ENCODE measurements at regions not wholly inside any gene's neighbourhood (a gene's known extent, or its start where the extent isn't known, plus 50 kb on each side); places are given as distances from the start of the nearest gene placed in this dataset.

DNA sequence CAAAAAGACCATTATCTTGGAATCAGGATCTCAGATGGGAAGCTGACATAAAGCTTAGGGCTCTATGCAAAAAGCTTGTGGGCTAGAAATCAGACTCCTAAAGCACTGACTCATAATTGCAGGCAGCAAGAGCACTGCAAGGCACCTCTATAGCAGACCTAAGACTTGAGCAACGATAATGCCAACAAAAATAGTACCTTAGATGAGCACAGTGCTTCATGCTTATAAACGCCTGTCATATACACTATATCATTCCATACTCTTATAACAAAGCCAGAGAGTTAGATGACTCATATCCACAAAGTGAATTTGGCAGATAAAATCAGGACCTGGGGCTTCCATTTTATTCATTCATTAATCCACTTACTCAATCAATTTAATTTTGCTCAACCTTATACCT is 560.8 kb downstream of the MCTP2 start (continued):
- TF ChIP-seq, protein P1, sequence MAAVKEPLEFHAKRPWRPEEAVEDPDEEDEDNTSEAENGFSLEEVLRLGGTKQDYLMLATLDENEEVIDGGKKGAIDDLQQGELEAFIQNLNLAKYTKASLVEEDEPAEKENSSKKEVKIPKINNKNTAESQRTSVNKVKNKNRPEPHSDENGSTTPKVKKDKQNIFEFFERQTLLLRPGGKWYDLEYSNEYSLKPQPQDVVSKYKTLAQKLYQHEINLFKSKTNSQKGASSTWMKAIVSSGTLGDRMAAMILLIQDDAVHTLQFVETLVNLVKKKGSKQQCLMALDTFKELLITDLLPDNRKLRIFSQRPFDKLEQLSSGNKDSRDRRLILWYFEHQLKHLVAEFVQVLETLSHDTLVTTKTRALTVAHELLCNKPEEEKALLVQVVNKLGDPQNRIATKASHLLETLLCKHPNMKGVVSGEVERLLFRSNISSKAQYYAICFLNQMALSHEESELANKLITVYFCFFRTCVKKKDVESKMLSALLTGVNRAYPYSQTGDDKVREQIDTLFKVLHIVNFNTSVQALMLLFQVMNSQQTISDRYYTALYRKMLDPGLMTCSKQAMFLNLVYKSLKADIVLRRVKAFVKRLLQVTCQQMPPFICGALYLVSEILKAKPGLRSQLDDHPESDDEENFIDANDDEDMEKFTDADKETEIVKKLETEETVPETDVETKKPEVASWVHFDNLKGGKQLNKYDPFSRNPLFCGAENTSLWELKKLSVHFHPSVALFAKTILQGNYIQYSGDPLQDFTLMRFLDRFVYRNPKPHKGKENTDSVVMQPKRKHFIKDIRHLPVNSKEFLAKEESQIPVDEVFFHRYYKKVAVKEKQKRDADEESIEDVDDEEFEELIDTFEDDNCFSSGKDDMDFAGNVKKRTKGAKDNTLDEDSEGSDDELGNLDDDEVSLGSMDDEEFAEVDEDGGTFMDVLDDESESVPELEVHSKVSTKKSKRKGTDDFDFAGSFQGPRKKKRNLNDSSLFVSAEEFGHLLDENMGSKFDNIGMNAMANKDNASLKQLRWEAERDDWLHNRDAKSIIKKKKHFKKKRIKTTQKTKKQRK (IDR thresholded peaks at IDR 0.05; ENCODE audit: low read length) = no peak
- TF ChIP-seq, protein P2, sequence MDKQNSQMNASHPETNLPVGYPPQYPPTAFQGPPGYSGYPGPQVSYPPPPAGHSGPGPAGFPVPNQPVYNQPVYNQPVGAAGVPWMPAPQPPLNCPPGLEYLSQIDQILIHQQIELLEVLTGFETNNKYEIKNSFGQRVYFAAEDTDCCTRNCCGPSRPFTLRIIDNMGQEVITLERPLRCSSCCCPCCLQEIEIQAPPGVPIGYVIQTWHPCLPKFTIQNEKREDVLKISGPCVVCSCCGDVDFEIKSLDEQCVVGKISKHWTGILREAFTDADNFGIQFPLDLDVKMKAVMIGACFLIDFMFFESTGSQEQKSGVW (CRISPR knock-in tag; IDR thresholded peaks at IDR 0.05; ENCODE audit: borderline replicate concordance) = no peak
- no peak for TF ChIP-seq DNMT1 (CRISPR knock-in tag; IDR thresholded peaks at IDR 0.05)
- TF ChIP-seq, protein P3, sequence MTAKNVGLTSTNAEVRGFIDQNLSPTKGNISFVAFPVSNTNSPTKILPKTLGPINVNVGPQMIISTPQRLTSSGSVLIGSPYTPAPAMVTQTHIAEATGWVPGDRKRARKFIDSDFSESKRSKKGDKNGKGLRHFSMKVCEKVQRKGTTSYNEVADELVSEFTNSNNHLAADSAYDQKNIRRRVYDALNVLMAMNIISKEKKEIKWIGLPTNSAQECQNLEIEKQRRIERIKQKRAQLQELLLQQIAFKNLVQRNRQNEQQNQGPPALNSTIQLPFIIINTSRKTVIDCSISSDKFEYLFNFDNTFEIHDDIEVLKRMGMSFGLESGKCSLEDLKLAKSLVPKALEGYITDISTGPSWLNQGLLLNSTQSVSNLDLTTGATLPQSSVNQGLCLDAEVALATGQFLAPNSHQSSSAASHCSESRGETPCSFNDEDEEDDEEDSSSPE (CRISPR knock-in tag; IDR thresholded peaks at IDR 0.05) = no peak

DNA sequence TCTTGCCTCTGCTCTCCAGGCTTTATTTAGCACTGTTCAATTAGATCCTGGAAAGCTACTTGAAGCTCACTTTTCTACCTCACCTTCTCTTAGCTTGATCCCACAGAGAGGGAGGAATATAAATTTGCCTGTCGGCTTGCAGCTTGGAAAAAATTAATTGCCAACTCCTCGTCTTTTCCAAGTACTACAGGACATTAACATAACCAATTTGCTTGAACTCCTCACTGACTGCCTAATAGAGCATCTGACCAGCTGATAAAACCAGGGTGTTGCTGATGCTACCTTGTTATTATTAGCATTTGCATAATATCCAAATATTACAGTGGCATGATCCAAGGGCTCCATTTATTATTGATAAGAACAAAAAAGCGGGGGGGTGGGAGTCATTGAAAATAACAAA is 561.8 kb downstream of the MCTP2 start:
- in situ Hi-C loops (cut with HindIII; ENCODE audit: extremely low pct_ligation_motif_present, low pct_unique_long_range_greater_than_20kb) = no loop called here
- TF ChIP-seq TCF7L2 (IDR thresholded peaks at IDR 0.05; ENCODE audit: low read depth, low read length) (no peak), RFX1 (IDR thresholded peaks at IDR 0.05) (no peak), ZNF180 (CRISPR knock-in tag; IDR thresholded peaks at IDR 0.05; ENCODE audit: borderline replicate concordance, low read depth) (no peak), STAG1 (CRISPR knock-in tag; IDR thresholded peaks at IDR 0.05) (no peak), CEBPB (IDR thresholded peaks at IDR 0.05; ENCODE audit: borderline replicate concordance, low read depth, low read length) (no peak), ZNF543 (CRISPR knock-in tag; IDR thresholded peaks at IDR 0.05) (no peak), ZNF678 (CRISPR knock-in tag; IDR thresholded peaks at IDR 0.05) (no peak), ZFP1 (CRISPR knock-in tag; IDR thresholded peaks at IDR 0.05) (no peak), ZNF766 (CRISPR knock-in tag; IDR thresholded peaks at IDR 0.05; ENCODE audit: borderline replicate concordance) (no peak)
- H3K27ac ChIP-seq (ENCODE audit: extremely low read length, insufficient read depth, low read length) = no peak overlapping the region
- no peak for ATAC-seq
- intact Hi-C loops (cut with micrococcal nuclease; ENCODE audit: unreplicated experiment) = no loop called here
- no peaks in the 10 kb centered on the region for H4K20me1 ChIP-seq (ENCODE audit: insufficient read depth, low read length)
- no peak overlapping the region for H3K4me2 ChIP-seq (ENCODE audit: low read depth, low read length)
- H3K36me3 ChIP-seq (replicated peaks in 1 of 2; ENCODE audit: control insufficient read depth in 1 of 2, insufficient read depth in 2 of 2, low read length in 2 of 2) = no peaks in the 10 kb centered on the region
- POLR2A ChIA-PET = no interaction called here
- no peak overlapping the region for H2AFZ ChIP-seq (ENCODE audit: low read length)
- no peaks in the 10 kb centered on the region for H3K4me1 ChIP-seq (ENCODE audit: insufficient read depth, low read length)
- no peak overlapping the region for H3K9ac ChIP-seq (ENCODE audit: insufficient read depth, low read depth, low read length)
- peaks cover 38% of the 10 kb centered on the region for H3K9me3 ChIP-seq (ENCODE audit: low read length)
- H3K27me3 ChIP-seq (ENCODE audit: control insufficient read depth in 1 of 2, insufficient read depth in 2 of 2, low read length in 2 of 2) = no peaks in the 10 kb centered on the region
- no peaks in the 10 kb centered on the region for H3K79me2 ChIP-seq (ENCODE audit: insufficient read depth, low read length)
- no peak for DNase-seq (ENCODE audit: low spot score)
- no TSS peak for BruUV-seq (replicated peaks)
- CTCF ChIA-PET (ENCODE audit: low intra/inter-chr PET ratio, low total read pairs) = no interaction called here
- WGBS (ENCODE audit: low lambda C conversion rate) = 4% methylated on average over 3 of the region's 3 CpGs
- no peak for FAIRE-seq
- no peak overlapping the region for H3K4me3 ChIP-seq (replicated peaks in 1 of 3; ENCODE audit: insufficient read depth in 1 of 3, low read depth in 2 of 3, low read length in 3 of 3)
